ENCODE measurements at regions not wholly inside any gene's neighbourhood (a gene's known extent, or its start where the extent isn't known, plus 50 kb on each side); places are given as distances from the start of the nearest gene placed in this dataset.

DNA sequence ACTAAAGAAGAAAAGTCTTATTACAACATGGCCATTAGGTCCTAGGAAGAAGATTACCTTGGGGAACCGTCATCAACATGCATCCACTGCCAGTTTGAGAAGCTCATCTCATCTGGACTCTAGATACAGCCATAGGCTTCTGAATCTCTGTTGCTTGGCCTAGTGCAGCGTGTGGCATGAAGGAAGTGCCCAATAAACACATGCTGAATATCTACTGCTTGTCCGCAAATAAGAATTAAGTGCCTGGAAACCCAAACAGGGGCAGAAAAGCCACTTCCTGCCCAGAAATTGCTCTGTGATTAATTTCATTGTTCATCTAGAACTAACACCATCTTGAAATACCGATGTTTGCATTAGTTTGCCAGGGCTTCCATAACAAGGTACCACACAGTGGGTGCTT is 241.1 kb upstream of the KLF3 start:
- no peak for DNase-seq (ENCODE audit: low spot score)

- DNase-seq (ENCODE audit: low spot score) = peak; percentile 83
Observed at GRCh38 chr4:38424151-38424871, 239.7 kb upstream of the KLF3 start.

DNA sequence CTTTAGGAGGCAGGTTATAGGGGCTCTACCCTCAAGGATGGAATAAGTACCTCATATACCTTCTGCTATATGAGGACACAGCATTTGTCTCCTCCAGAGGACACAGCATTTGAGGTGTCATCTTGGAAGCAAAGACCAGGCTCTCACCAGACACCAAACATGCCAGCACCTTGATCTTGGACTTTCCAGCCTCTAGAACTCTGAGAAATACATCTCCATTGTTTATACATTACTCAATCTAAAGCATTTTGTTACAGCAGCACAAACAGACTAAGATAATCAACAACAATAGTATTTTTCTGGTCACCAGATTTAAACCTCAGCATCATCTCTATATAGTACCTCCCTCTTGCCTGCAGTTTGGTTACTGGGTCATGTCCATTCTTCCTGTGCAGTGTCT is 237.5 kb upstream of the KLF3 start:
- no peak for DNase-seq (ENCODE audit: low spot score)

GRCh38 chr4:38430841-38431240 is 233.2 kb upstream of the KLF3 start:
- DNase-seq (ENCODE audit: low spot score) = no peak

- no peak for DNase-seq (ENCODE audit: low spot score)
Observed at GRCh38 chr4:38442073-38442788, 221.8 kb upstream of the KLF3 start.

- DNase-seq (ENCODE audit: low spot score) = no peak
Observed at GRCh38 chr4:38449506-38450174, 214.4 kb upstream of the KLF3 start.

GRCh38 chr4:38452009-38452408 is 212.0 kb upstream of the KLF3 start:
- no peak for DNase-seq (ENCODE audit: low spot score)

GRCh38 chr4:38452542-38452941 is 211.5 kb upstream of the KLF3 start:
- no peak for DNase-seq (ENCODE audit: low spot score)

DNA sequence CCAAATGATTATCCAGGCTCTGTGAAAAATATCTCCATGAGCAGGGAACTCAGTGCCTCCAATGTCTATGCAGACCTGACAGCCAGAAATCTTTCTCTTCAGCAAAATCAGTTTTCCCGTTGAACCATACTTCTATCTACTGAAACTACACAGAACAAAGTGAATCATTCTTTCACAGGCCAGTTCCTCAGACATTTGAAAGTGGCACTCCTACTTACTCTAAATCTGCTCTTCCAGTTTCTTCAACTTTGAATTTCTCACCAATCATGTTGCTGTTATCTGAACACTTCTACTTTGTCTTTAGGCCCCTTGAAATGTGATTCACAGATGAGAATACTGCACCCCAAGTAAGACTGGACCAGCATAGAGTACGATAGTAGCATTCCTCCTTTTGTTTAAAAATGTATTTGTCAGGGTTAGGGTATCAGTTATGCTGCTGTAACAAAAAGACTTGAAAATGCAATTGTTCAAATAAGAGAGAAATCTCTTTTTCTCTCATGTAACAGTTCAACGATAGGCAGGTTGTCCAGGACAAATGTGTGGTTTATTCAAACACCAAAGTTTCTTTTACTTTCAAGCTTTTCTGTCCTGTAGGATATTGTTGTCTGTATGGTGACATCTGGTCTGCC is 210.6 kb upstream of the KLF3 start:
- DNase-seq (ENCODE audit: low spot score) = no peak

GRCh38 chr4:38454284-38454683 is 209.7 kb upstream of the KLF3 start:
- DNase-seq (ENCODE audit: low spot score) = no peak

DNA sequence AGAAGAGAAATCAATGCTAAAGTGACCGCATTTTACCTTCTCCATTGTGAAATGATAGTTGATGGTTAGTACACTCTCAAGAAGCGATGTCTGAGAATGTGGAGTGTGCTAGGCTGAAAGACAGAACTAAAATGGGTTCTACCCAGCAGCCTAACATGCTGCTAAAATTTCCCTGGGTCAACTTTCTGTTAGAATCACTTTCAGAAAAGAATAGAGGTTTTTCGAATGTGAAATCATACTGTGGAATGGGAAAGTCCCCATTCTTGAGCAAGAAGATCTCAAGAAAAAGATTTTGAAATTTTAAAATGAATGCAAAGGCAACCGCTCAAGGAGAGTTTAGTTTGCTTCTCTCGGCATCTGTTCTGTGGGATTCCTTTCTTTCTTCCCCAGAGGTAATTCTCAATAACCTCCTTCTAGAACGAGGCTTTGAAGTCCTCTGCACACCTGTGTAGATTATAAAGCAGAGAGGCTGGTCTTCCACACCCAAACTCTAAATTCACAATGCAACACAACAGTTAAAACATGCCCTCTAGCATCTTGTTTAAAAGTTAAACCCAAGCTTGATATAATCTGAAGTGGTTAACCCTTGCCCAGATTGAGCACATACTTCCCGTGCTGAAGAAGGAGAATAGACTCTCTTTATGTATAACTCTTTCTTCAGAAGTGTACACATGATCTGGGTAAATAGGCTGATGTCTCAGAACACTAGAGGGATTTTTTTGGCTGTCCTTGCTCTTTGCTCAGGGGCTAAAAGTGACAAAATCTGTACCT is 208.7 kb upstream of the KLF3 start:
- no peak for DNase-seq (ENCODE audit: low spot score)

DNA sequence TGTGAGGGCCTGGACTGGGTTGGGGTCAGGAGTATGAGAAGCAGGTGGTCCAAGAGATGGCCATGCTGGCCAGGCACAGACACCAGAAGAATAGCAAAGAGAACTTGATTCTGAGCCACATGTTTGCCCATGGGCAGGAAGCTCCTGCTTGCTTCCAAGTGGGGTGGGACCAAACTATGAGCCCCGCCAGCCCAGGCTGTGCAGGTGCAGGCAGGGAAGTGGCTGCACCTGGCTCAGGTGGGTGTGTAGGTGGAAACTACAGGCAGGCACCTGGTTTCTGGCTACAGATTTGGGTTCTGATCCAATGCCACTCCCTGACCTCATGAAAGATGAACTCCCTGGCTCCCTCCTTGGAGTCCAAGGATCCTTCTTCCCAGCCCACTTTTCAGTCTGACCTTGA is 207.9 kb upstream of the KLF3 start:
- DNase-seq (ENCODE audit: low spot score) = no peak

- no peak for DNase-seq (ENCODE audit: low spot score)
Observed at GRCh38 chr4:38461342-38461741, 202.7 kb upstream of the KLF3 start.

GRCh38 chr4:38462367-38463055 is 201.5 kb upstream of the KLF3 start:
- no peak for DNase-seq (ENCODE audit: low spot score)

DNA sequence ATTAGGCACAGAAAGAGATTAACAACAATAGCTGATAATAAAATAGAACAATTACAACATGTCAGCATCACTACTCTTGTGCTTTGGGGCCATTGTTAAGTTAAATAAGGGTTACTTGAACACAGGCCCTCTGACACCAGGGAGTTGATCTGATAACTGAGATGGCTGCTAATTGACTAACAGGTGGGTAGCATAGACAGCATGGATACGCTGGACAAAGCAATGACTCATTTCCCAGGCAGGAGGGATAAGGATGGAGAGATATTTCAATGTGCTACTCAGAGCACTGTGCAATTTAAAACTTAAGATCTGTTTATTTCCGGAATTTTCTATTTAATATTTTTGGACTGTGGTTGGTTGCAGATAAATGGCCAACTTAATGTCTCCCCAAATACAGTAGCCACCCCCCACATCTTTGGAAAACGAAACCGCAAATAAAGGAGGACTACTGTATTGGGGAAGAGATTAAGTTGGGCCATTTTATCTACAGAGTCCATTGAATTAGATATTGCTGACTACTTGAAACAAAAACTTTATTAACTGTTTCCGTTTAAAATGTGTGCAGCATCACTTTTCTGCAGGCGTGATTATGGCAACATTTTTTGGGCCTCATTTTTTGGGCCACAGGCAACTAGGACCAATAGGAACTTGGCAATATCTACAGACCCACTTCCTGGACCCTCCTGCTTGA is 200.6 kb upstream of the KLF3 start:
- no peak for DNase-seq (ENCODE audit: low spot score)

GRCh38 chr4:38464328-38464727 is 199.7 kb upstream of the KLF3 start:
- no peak for DNase-seq (ENCODE audit: low spot score)

DNA sequence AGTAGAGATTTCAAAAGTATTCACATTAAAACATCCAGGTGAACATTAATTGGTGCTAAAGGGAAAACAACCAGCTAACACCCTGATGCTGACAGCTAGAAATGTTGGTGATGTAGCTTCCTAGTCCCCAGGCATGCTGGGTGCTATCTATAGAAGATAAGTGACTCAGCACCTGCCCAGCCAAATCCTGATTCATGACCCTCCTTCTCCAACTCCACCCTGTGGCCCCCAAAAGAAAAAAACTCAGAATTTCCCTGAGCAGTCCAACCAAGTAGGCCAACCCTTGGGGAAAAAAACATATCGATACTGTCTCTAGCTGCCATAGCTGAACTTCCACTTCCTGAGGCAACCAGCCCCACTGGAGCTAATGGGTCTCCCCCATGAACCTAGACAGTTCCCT is 197.6 kb upstream of the KLF3 start:
- DNase-seq (ENCODE audit: low spot score) = no peak

DNA sequence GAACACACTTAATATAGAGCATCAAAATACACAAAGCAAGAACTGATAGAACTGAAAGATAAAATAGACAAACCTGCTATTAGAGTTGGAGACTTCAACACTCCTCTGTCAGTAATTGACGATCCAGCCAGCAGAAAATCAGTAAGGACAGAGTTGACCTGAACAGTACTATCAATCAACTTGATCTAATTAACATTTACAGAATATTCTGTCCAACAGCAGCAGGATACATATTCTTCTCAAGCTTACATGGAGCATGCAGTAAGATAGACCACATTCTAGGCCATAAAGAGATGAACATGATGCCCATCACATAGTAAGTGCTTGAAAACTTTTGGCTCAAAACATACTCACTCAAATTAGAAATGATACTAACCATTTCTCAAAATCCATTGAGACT is 196.7 kb upstream of the KLF3 start:
- no peak for DNase-seq (ENCODE audit: low spot score)

- no peak for DNase-seq (ENCODE audit: low spot score)
Observed at GRCh38 chr4:38468339-38468866, 195.6 kb upstream of the KLF3 start.

DNA sequence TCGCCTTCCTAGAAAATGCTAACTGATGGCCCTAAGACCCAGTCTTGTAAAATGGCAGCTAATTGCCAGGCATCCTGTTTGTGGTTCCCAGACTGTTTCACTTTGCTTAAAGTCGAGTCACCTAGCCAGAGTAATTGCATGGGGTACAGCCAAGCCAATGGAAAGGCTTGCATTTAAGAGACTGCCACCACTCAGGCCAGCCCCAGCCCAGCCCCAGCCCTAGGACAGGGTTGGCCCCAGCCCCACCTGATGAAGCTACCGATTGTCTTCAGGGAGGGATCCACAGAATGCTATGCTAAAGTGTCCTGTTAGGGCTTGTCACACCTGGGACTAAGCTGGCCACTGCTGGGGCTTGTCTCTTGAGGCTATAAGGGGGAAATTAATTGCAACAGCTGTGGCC is 194.6 kb upstream of the KLF3 start:
- DNase-seq (ENCODE audit: low spot score) = no peak

Data from SW480 (cell line).